Uterus (tissue), 3 donors: ENCODE measurements at regions not wholly inside any gene's neighbourhood (a gene's known extent, or its start where the extent isn't known, plus 50 kb on each side); places are given as distances from the start of the nearest gene placed in this dataset.

ENCODE experiments used
- DNase-seq, 2 donors: peaks; one replicate each; pipeline ENCODE4 v3.0.0-alpha.2; 2019 to 2020
- H3K27ac ChIP-seq, 2 donors: fragments of 200-600 bp; sonication (generic); 1 replicate in 1 of 2; 2 replicates in 1 of 2; pipeline ENCODE4 v1.5.1; 2016 to 2018
- H3K27me3 ChIP-seq, 2 donors: fragments of 200-600 bp; sonication (generic); one replicate each; pipeline ENCODE4 v1.5.1; 2018 to 2019; ENCODE audit warnings: control low read depth in 1 of 2
- H3K36me3 ChIP-seq, 2 donors: fragments of 200-600 bp; sonication (generic); one replicate each; pipeline ENCODE4 v1.5.1; 2019; ENCODE audit warnings: control low read depth in 1 of 2
- H3K4me1 ChIP-seq, 2 donors: fragments of 200-600 bp; sonication (generic); one replicate each; pipeline ENCODE4 v1.5.1; 2018 to 2019; ENCODE audit warnings: control low read depth in 1 of 2
- H3K4me3 ChIP-seq, 2 donors: fragments of 200-600 bp; sonication (generic); 1 replicate in 1 of 2; 2 replicates in 1 of 2; pipeline ENCODE4 v1.5.1; 2018 to 2019; ENCODE audit warnings: mild to moderate bottlenecking in 1 of 2
- H3K9me3 ChIP-seq, 2 donors: fragments of 200-600 bp; sonication (generic); one replicate each; pipeline ENCODE4 v1.5.1; 2019; ENCODE audit warnings: control low read depth in 1 of 2
- CTCF ChIP-seq, 4 experiments: fragments of 200-600 bp in 2 of 4; fragments of 450-650 bp in 2 of 4; sonication (generic) in 2 of 4; IDR thresholded peaks; one replicate each; pipeline ENCODE4 v1.5.1; 2016 to 2019; ENCODE audit warnings: antibody characterized with exemption in 4 of 4, mild to moderate bottlenecking in 2 of 4, moderate library complexity in 1 of 4
- POLR2A ChIP-seq, 2 donors: fragments of 450-650 bp; IDR thresholded peaks; one replicate each; pipeline ENCODE4 v1.6.1; 2016; ENCODE audit warnings: antibody characterized with exemption in 2 of 2, mild to moderate bottlenecking in 1 of 2, moderate library complexity in 1 of 2
- intact Hi-C: fragments of 100-400 bp; cut with DNase I; formaldehyde crosslinking; loops from one replicate; pipeline ENCODE4 v1.15.1; 2023; ENCODE audit warnings: low total_unique reads
- donor health status: DM: yes; HTN: yes; CAD: no.

GRCh38 chr11:95548416-95548815 lies 241.2 kb downstream of the FAM76B start:
- no peaks in the 10 kb centered on the region for H3K36me3 ChIP-seq
- DNase-seq: no peak
- no peaks in the 10 kb centered on the region for H3K4me1 ChIP-seq
- H3K9me3 ChIP-seq: no peaks in the 10 kb centered on the region
- H3K4me3 ChIP-seq: no peak overlapping the region
- no peak for TF ChIP-seq POLR2A (IDR thresholded peaks at IDR 0.05)
- TF ChIP-seq CTCF (IDR thresholded peaks at IDR 0.05): no peak
- no peaks in the 10 kb centered on the region for H3K27me3 ChIP-seq
- intact Hi-C loops: no loop called here
- H3K27ac ChIP-seq: no peak overlapping the region

GRCh38 chr11:95547976-95548375 lies 241.6 kb downstream of the FAM76B start:
- H3K27me3 ChIP-seq: no peaks in the 10 kb centered on the region
- TF ChIP-seq CTCF (IDR thresholded peaks at IDR 0.05): no peak
- TF ChIP-seq POLR2A (IDR thresholded peaks at IDR 0.05): no peak
- no peaks in the 10 kb centered on the region for H3K4me1 ChIP-seq
- H3K9me3 ChIP-seq: no peaks in the 10 kb centered on the region
- no peak overlapping the region for H3K4me3 ChIP-seq
- H3K27ac ChIP-seq: no peak overlapping the region
- DNase-seq: no peak
- intact Hi-C loops: no loop called here
- no peaks in the 10 kb centered on the region for H3K36me3 ChIP-seq

- Histone ChIP-seq H3K36me3 (no peaks in the 10 kb centered on the region), H3K27ac (no peak overlapping the region), H3K9me3 (no peaks in the 10 kb centered on the region), H3K27me3 (no peaks in the 10 kb centered on the region), H3K4me1 (no peaks in the 10 kb centered on the region), H3K4me3 (no peak overlapping the region)
- DNase-seq: no peak
- TF ChIP-seq CTCF (IDR thresholded peaks at IDR 0.05): no peak
- TF ChIP-seq POLR2A (IDR thresholded peaks at IDR 0.05): no peak
- intact Hi-C loops: no loop called here
These were observed 242.4 kb downstream of the FAM76B start for GRCh38 chr11:95547186-95547585.

GRCh38 chr11:95545116-95545875 lies 244.3 kb downstream of the FAM76B start:
- H3K9me3 ChIP-seq: no peaks in the 10 kb centered on the region
- H3K27ac ChIP-seq: no peak overlapping the region
- no peaks in the 10 kb centered on the region for H3K36me3 ChIP-seq
- H3K4me1 ChIP-seq: no peaks in the 10 kb centered on the region
- DNase-seq: no peak
- intact Hi-C loops: no loop called here
- TF ChIP-seq POLR2A (IDR thresholded peaks at IDR 0.05) (no peak), CTCF (IDR thresholded peaks at IDR 0.05) (no peak)
- H3K4me3 ChIP-seq: no peak overlapping the region
- no peaks in the 10 kb centered on the region for H3K27me3 ChIP-seq

- H3K4me3 ChIP-seq: no peak overlapping the region
- intact Hi-C loops: no loop called here
- no peaks in the 10 kb centered on the region for H3K9me3 ChIP-seq
- H3K4me1 ChIP-seq: no peaks in the 10 kb centered on the region
- TF ChIP-seq POLR2A (IDR thresholded peaks at IDR 0.05) (no peak), CTCF (IDR thresholded peaks at IDR 0.05) (no peak)
- no peaks in the 10 kb centered on the region for H3K36me3 ChIP-seq
- H3K27ac ChIP-seq: no peak overlapping the region
- no peak for DNase-seq
- no peaks in the 10 kb centered on the region for H3K27me3 ChIP-seq
These were observed 245.3 kb downstream of the FAM76B start for GRCh38 chr11:95544095-95544856.
